NCI-H1092 (cell line): ENCODE measurements at regions not wholly inside any gene's neighbourhood (a gene's known extent, or its start where the extent isn't known, plus 50 kb on each side); places are given as distances from the start of the nearest gene placed in this dataset.
"Not testable (repeated sequence)": the region's sequence is repeated elsewhere in the genome, so short reads cannot be mapped to it uniquely, and the experiment has no call there.

ENCODE experiments used
- DNase-seq: peaks from one replicate; lab custom pipeline; 2025; lab: John Stamatoyannopoulos, UW

GRCh38 chr5:92022415-92023140 lies 639.5 kb upstream of the ARRDC3 start:
- no peak for DNase-seq

- no peak for DNase-seq
Measured at GRCh38 chr5:92019376-92019990, 636.4 kb upstream of the ARRDC3 start.

GRCh38 chr5:92017776-92018175 lies 634.7 kb upstream of the ARRDC3 start:
- DNase-seq: no peak

- not testable (repeated sequence) for DNase-seq
Measured at GRCh38 chr5:92011845-92012244, 628.7 kb upstream of the ARRDC3 start.

GRCh38 chr5:92003806-92004205 lies 620.7 kb upstream of the ARRDC3 start:
- no peak for DNase-seq

- no peak for DNase-seq
Measured at GRCh38 chr5:92002721-92003274, 619.7 kb upstream of the ARRDC3 start.

- no peak for DNase-seq
Measured at GRCh38 chr5:91998774-91999173, 615.7 kb upstream of the ARRDC3 start.

GRCh38 chr5:91983869-91984268 lies 600.8 kb upstream of the ARRDC3 start:
- DNase-seq: no peak

GRCh38 chr5:91978221-91978882 lies 595.2 kb upstream of the ARRDC3 start:
- no peak for DNase-seq

- DNase-seq: no peak
Measured at GRCh38 chr5:91977579-91977978, 594.5 kb upstream of the ARRDC3 start.

GRCh38 chr5:91976451-91976850 lies 593.3 kb upstream of the ARRDC3 start:
- DNase-seq: no peak

- DNase-seq: no peak
Measured at GRCh38 chr5:91963166-91963565, 580.0 kb upstream of the ARRDC3 start.

GRCh38 chr5:91957666-91958065 lies 574.5 kb upstream of the ARRDC3 start:
- no peak for DNase-seq

- no peak for DNase-seq
Measured at GRCh38 chr5:91956738-91957137, 573.6 kb upstream of the ARRDC3 start.

- DNase-seq: no peak
Measured at GRCh38 chr5:91955610-91956009, 572.5 kb upstream of the ARRDC3 start.

GRCh38 chr5:91954136-91954535 lies 571.0 kb upstream of the ARRDC3 start:
- no peak for DNase-seq

GRCh38 chr5:91950328-91950727 lies 567.2 kb upstream of the ARRDC3 start:
- no peak for DNase-seq

- no peak for DNase-seq
Measured at GRCh38 chr5:91946870-91947269, 563.8 kb upstream of the ARRDC3 start.

GRCh38 chr5:91941588-91941987 lies 558.5 kb upstream of the ARRDC3 start:
- no peak for DNase-seq

- DNase-seq: no peak
Measured at GRCh38 chr5:91938441-91938840, 555.3 kb upstream of the ARRDC3 start.

- DNase-seq: no peak
Measured at GRCh38 chr5:91937121-91937520, 554.0 kb upstream of the ARRDC3 start.

GRCh38 chr5:91929522-91929817 lies 546.4 kb upstream of the ARRDC3 start:
- DNase-seq: no peak
